Peyer's patch (tissue), 4 donors: ENCODE measurements at regions not wholly inside any gene's neighbourhood (a gene's known extent, or its start where the extent isn't known, plus 50 kb on each side); places are given as distances from the start of the nearest gene placed in this dataset.

ENCODE experiments used
- CTCF ChIP-seq, 6 experiments: fragments of 450-650 bp in 4 of 6; fragments of 200-600 bp in 2 of 6; sonication (generic) in 1 of 6; IDR thresholded peaks; one replicate each; pipeline ENCODE4 v1.5.1; 2017 to 2019; ENCODE audit warnings: antibody characterized with exemption in 6 of 6, mild to moderate bottlenecking in 3 of 6, moderate library complexity in 1 of 6
- POLR2A ChIP-seq, 2 donors: fragments of 450-650 bp; IDR thresholded peaks; one replicate each; pipeline ENCODE4 v1.5.1; 2017; ENCODE audit warnings: antibody characterized with exemption in 2 of 2, mild to moderate bottlenecking in 2 of 2, moderate library complexity in 2 of 2

- TF ChIP-seq CTCF (IDR thresholded peaks at IDR 0.05), result no peak
- no peak for TF ChIP-seq POLR2A (IDR thresholded peaks at IDR 0.05)
Observed at GRCh38 chr4:57410331-57411052, 300.3 kb upstream of the IGFBP7 start.
